GM18517 (cell line): ENCODE measurements at regions not wholly inside any gene's neighbourhood (a gene's known extent, or its start where the extent isn't known, plus 50 kb on each side); places are given as distances from the start of the nearest gene placed in this dataset.
"Not testable (repeated sequence)": the region's sequence is repeated elsewhere in the genome, so short reads cannot be mapped to it uniquely, and the experiment has no call there.

Experiments used
- ATAC-seq: cut with Tn5 transposase; IDR thresholded peaks from one replicate; pipeline ENCODE4 v1.9.1; 2021; ENCODE audit warnings: mild to moderate bottlenecking, moderate library complexity; ENCODE audit not compliant: unreplicated experiment

- ATAC-seq: no peak
Observed at GRCh38 chr5:66234241-66234640, 90.1 kb downstream of the SREK1 start.

GRCh38 chr5:66238435-66238834 is 94.3 kb downstream of the SREK1 start:
- no peak for ATAC-seq

- no peak for ATAC-seq
Observed at GRCh38 chr5:66239034-66239433, 94.9 kb downstream of the SREK1 start.

- no peak for ATAC-seq
Observed at GRCh38 chr5:66241136-66241825, 97.2 kb downstream of the SREK1 start.

GRCh38 chr5:66242050-66242715 is 98.1 kb downstream of the SREK1 start:
- no peak for ATAC-seq

GRCh38 chr5:66246608-66247007 is 102.5 kb downstream of the SREK1 start:
- ATAC-seq: no peak

- no peak for ATAC-seq
Observed at GRCh38 chr5:66247176-66247960, 103.3 kb downstream of the SREK1 start.

GRCh38 chr5:66248874-66249273 is 104.8 kb downstream of the SREK1 start:
- no peak for ATAC-seq

GRCh38 chr5:66249920-66250319 is 105.8 kb downstream of the SREK1 start:
- ATAC-seq: no peak

- no peak for ATAC-seq
Observed at GRCh38 chr5:66252849-66253248, 108.7 kb downstream of the SREK1 start.

- no peak for ATAC-seq
Observed at GRCh38 chr5:66255714-66256113, 111.6 kb downstream of the SREK1 start.

- no peak for ATAC-seq
Observed at GRCh38 chr5:66273121-66273520, 129.0 kb downstream of the SREK1 start.

GRCh38 chr5:66276986-66277385 is 132.9 kb downstream of the SREK1 start:
- ATAC-seq: no peak

- ATAC-seq: no peak
Observed at GRCh38 chr5:66277981-66278380, 133.9 kb downstream of the SREK1 start.

GRCh38 chr5:66281294-66281693 is 137.2 kb downstream of the SREK1 start:
- no peak for ATAC-seq

GRCh38 chr5:66284588-66285342 is 140.7 kb downstream of the SREK1 start:
- ATAC-seq: no peak

- ATAC-seq: no peak
Observed at GRCh38 chr5:66285343-66285922, 141.3 kb downstream of the SREK1 start.

GRCh38 chr5:66291771-66292170 is 147.7 kb downstream of the SREK1 start:
- ATAC-seq: no peak

GRCh38 chr5:66293851-66294250 is 149.8 kb downstream of the SREK1 start:
- ATAC-seq: not testable (repeated sequence)

GRCh38 chr5:66299463-66299862 is 155.4 kb downstream of the SREK1 start:
- ATAC-seq: no peak

GRCh38 chr5:66302344-66302743 is 158.2 kb downstream of the SREK1 start:
- ATAC-seq: no peak
